Neuron (in vitro differentiated cells): ENCODE measurements at regions not wholly inside any gene's neighbourhood (a gene's known extent, or its start where the extent isn't known, plus 50 kb on each side); places are given as distances from the start of the nearest gene placed in this dataset.

ENCODE experiments used
- H2AFZ ChIP-seq: one replicate; pipeline ENCODE4 v1.6.1; 2013; ENCODE audit warnings: low read depth, mild to moderate bottlenecking, inconsistent platforms, low read length, moderate library complexity
- H3K27me3 ChIP-seq: one replicate; pipeline ENCODE4 v1.6.1; 2013; ENCODE audit warnings: low read length; ENCODE audit not compliant: insufficient read depth
- H3K36me3 ChIP-seq: one replicate; pipeline ENCODE4 v1.6.1; 2013; ENCODE audit warnings: low read length; ENCODE audit not compliant: insufficient read depth
- H3K4me1 ChIP-seq: one replicate; pipeline ENCODE4 v1.6.1; 2013; ENCODE audit warnings: low read length; ENCODE audit not compliant: insufficient read depth
- H3K4me3 ChIP-seq: 2 replicates; pipeline ENCODE4 v1.5.1; 2013; ENCODE audit warnings: mild to moderate bottlenecking, low read length, moderate library complexity
- H3K9me3 ChIP-seq: one replicate; pipeline ENCODE4 v1.6.1; 2013; ENCODE audit warnings: low read length

- no peak overlapping the region for H2AFZ ChIP-seq
- no peaks in the 10 kb centered on the region for H3K36me3 ChIP-seq
- no peaks in the 10 kb centered on the region for H3K9me3 ChIP-seq
- no peaks in the 10 kb centered on the region for H3K27me3 ChIP-seq
- H3K4me1 ChIP-seq, result peaks cover 4% of the 10 kb centered on the region
- no peak overlapping the region for H3K4me3 ChIP-seq
Observed at GRCh38 chr5:56506211-56506965, 273.3 kb upstream of the ANKRD55 start.

GRCh38 chr5:56503929-56504328 lies 270.8 kb upstream of the ANKRD55 start:
- peaks cover 4% of the 10 kb centered on the region for H3K4me1 ChIP-seq
- H3K4me3 ChIP-seq, result no peak overlapping the region
- no peaks in the 10 kb centered on the region for H3K9me3 ChIP-seq
- H3K36me3 ChIP-seq, result no peaks in the 10 kb centered on the region
- no peak overlapping the region for H2AFZ ChIP-seq
- no peaks in the 10 kb centered on the region for H3K27me3 ChIP-seq

- Histone ChIP-seq H3K27me3 (no peaks in the 10 kb centered on the region), H3K9me3 (no peaks in the 10 kb centered on the region), H3K36me3 (no peaks in the 10 kb centered on the region), H3K4me1 (peaks cover 4% of the 10 kb centered on the region), H2AFZ (no peak overlapping the region), H3K4me3 (no peak overlapping the region)
Observed at GRCh38 chr5:56501781-56502557, 268.8 kb upstream of the ANKRD55 start.

- no peaks in the 10 kb centered on the region for H3K27me3 ChIP-seq
Observed at GRCh38 chr5:56499901-56500300, 266.8 kb upstream of the ANKRD55 start.

GRCh38 chr5:56499491-56499890 lies 266.4 kb upstream of the ANKRD55 start:
- Histone ChIP-seq H3K9me3 (no peaks in the 10 kb centered on the region), H3K4me1 (no peaks in the 10 kb centered on the region), H3K27me3 (no peaks in the 10 kb centered on the region), H2AFZ (no peak overlapping the region), H3K36me3 (no peaks in the 10 kb centered on the region), H3K4me3 (no peak overlapping the region)

More at GRCh38 chr5:56499901-56500300, 266.8 kb upstream of the ANKRD55 start:
- Histone ChIP-seq H3K36me3 (no peaks in the 10 kb centered on the region), H3K4me3 (no peak overlapping the region), H3K4me1 (no peaks in the 10 kb centered on the region), H3K9me3 (no peaks in the 10 kb centered on the region), H2AFZ (no peak overlapping the region)

- H3K4me1 ChIP-seq, result no peaks in the 10 kb centered on the region
- no peaks in the 10 kb centered on the region for H3K9me3 ChIP-seq
- H3K4me3 ChIP-seq, result no peak overlapping the region
- H2AFZ ChIP-seq, result no peak overlapping the region
- no peaks in the 10 kb centered on the region for H3K27me3 ChIP-seq
- no peaks in the 10 kb centered on the region for H3K36me3 ChIP-seq
Observed at GRCh38 chr5:56498759-56499395, 265.7 kb upstream of the ANKRD55 start.

GRCh38 chr5:56496581-56497063 lies 263.5 kb upstream of the ANKRD55 start:
- Histone ChIP-seq H3K4me3 (no peak overlapping the region), H2AFZ (no peak overlapping the region), H3K9me3 (no peaks in the 10 kb centered on the region), H3K4me1 (no peaks in the 10 kb centered on the region), H3K27me3 (no peaks in the 10 kb centered on the region), H3K36me3 (no peaks in the 10 kb centered on the region)

GRCh38 chr5:56494300-56494731 lies 261.2 kb upstream of the ANKRD55 start:
- Histone ChIP-seq H3K36me3 (no peaks in the 10 kb centered on the region), H3K4me1 (no peaks in the 10 kb centered on the region), H3K27me3 (no peaks in the 10 kb centered on the region), H3K4me3 (no peak overlapping the region), H2AFZ (no peak overlapping the region), H3K9me3 (no peaks in the 10 kb centered on the region)

- no peak overlapping the region for H2AFZ ChIP-seq
Observed at GRCh38 chr5:56493766-56494165, 260.6 kb upstream of the ANKRD55 start.

GRCh38 chr5:56493308-56493707 lies 260.2 kb upstream of the ANKRD55 start:
- H3K9me3 ChIP-seq, result no peaks in the 10 kb centered on the region
- H3K27me3 ChIP-seq, result no peaks in the 10 kb centered on the region
- H2AFZ ChIP-seq, result no peak overlapping the region
- H3K4me1 ChIP-seq, result no peaks in the 10 kb centered on the region
- H3K36me3 ChIP-seq, result no peaks in the 10 kb centered on the region
- H3K4me3 ChIP-seq, result no peak overlapping the region

More at GRCh38 chr5:56493766-56494165, 260.6 kb upstream of the ANKRD55 start:
- Histone ChIP-seq H3K27me3 (no peaks in the 10 kb centered on the region), H3K36me3 (no peaks in the 10 kb centered on the region), H3K4me3 (no peak overlapping the region), H3K9me3 (no peaks in the 10 kb centered on the region), H3K4me1 (no peaks in the 10 kb centered on the region)

GRCh38 chr5:56492812-56493211 lies 259.7 kb upstream of the ANKRD55 start:
- H3K9me3 ChIP-seq, result no peaks in the 10 kb centered on the region
- no peaks in the 10 kb centered on the region for H3K36me3 ChIP-seq
- no peak overlapping the region for H3K4me3 ChIP-seq
- no peak overlapping the region for H2AFZ ChIP-seq
- no peaks in the 10 kb centered on the region for H3K4me1 ChIP-seq
- H3K27me3 ChIP-seq, result no peaks in the 10 kb centered on the region

GRCh38 chr5:56490971-56491468 lies 257.9 kb upstream of the ANKRD55 start:
- Histone ChIP-seq H3K4me3 (no peak overlapping the region), H3K36me3 (no peaks in the 10 kb centered on the region), H3K9me3 (no peaks in the 10 kb centered on the region), H3K27me3 (no peaks in the 10 kb centered on the region), H3K4me1 (no peaks in the 10 kb centered on the region), H2AFZ (no peak overlapping the region)

GRCh38 chr5:56489272-56489671 lies 256.1 kb upstream of the ANKRD55 start:
- H3K9me3 ChIP-seq, result no peaks in the 10 kb centered on the region

More at GRCh38 chr5:56489272-56489671, 256.1 kb upstream of the ANKRD55 start:
- no peak overlapping the region for H3K4me3 ChIP-seq
- H2AFZ ChIP-seq, result no peak overlapping the region
- H3K4me1 ChIP-seq, result no peaks in the 10 kb centered on the region
- H3K36me3 ChIP-seq, result no peaks in the 10 kb centered on the region
- no peaks in the 10 kb centered on the region for H3K27me3 ChIP-seq
